HEK293T (cell line): ENCODE measurements at regions not wholly inside any gene's neighbourhood (a gene's known extent, or its start where the extent isn't known, plus 50 kb on each side); places are given as distances from the start of the nearest gene placed in this dataset.

ENCODE experiments used
- BHLHE40 ChIP-seq: fragments of 450-650 bp; IDR thresholded peaks from 2 replicates; pipeline ENCODE4 v1.6.1; 2016; ENCODE audit warnings: mild to moderate bottlenecking, moderate library complexity, borderline replicate concordance
- CTBP1 ChIP-seq: fragments of 450-650 bp; IDR thresholded peaks from 2 replicates; pipeline ENCODE4 v1.6.1; 2016; ENCODE audit warnings: borderline replicate concordance
- ELF4 ChIP-seq: fragments of 450-650 bp; IDR thresholded peaks from 2 replicates; pipeline ENCODE4 v1.6.1; 2017; ENCODE audit warnings: antibody characterized with exemption
- FOXK2 ChIP-seq: fragments of 450-650 bp; IDR thresholded peaks from 2 replicates; pipeline ENCODE4 v1.6.1; 2016; ENCODE audit warnings: mild to moderate bottlenecking
- FOXM1 ChIP-seq: fragments of 450-650 bp; IDR thresholded peaks from 2 replicates; pipeline ENCODE4 v1.6.1; 2017; ENCODE audit warnings: mild to moderate bottlenecking, borderline replicate concordance
- HDGF ChIP-seq: fragments of 450-650 bp; IDR thresholded peaks from 2 replicates; pipeline ENCODE4 v1.6.1; 2017; ENCODE audit warnings: antibody characterized with exemption, borderline replicate concordance
- LEF1 ChIP-seq: fragments of 450-650 bp; IDR thresholded peaks from 2 replicates; pipeline ENCODE4 v1.6.1; 2017; ENCODE audit warnings: mild to moderate bottlenecking, borderline replicate concordance
- SP1 ChIP-seq: fragments of 450-650 bp; IDR thresholded peaks from 2 replicates; pipeline ENCODE4 v1.6.1; 2017
- SUZ12 ChIP-seq: fragments of 450-650 bp; IDR thresholded peaks from 2 replicates; pipeline ENCODE4 v1.6.1; 2016; ENCODE audit warnings: mild to moderate bottlenecking
- TARDBP ChIP-seq: fragments of 450-650 bp; IDR thresholded peaks from 2 replicates; pipeline ENCODE4 v1.6.1; 2016
- ZNF384 ChIP-seq: fragments of 450-650 bp; IDR thresholded peaks from 2 replicates; pipeline ENCODE4 v1.6.1; 2016

GRCh38 chr5:52543594-52543993 lies 244.1 kb upstream of the ITGA1 start:
- no peak for TF ChIP-seq ZNF384
- TF ChIP-seq CTBP1: no peak
- no peak for TF ChIP-seq FOXM1
- TF ChIP-seq LEF1: no peak
- no peak for TF ChIP-seq SP1
- no peak for TF ChIP-seq TARDBP
- no peak for TF ChIP-seq HDGF
- TF ChIP-seq BHLHE40: no peak
- no peak for TF ChIP-seq ELF4
- TF ChIP-seq SUZ12: no peak
- no peak for TF ChIP-seq FOXK2
